Renal pelvis (tissue), 1 donor: ENCODE measurements at regions not wholly inside any gene's neighbourhood (a gene's known extent, or its start where the extent isn't known, plus 50 kb on each side); places are given as distances from the start of the nearest gene placed in this dataset.
"Not testable (repeated sequence)": the region's sequence is repeated elsewhere in the genome, so short reads cannot be mapped to it uniquely, and the experiment has no call there.

Experiments used
- DNase-seq: peaks from one replicate; pipeline ENCODE4 v3.0.0-alpha.2; 2013

GRCh38 chr11:42840860-42841259 is 470.9 kb upstream of the API5 start:
- DNase-seq = no peak

- peak; percentile 42 for DNase-seq
These were observed 470.2 kb upstream of the API5 start for GRCh38 chr11:42841556-42841955.

GRCh38 chr11:42849362-42849761 is 462.4 kb upstream of the API5 start:
- no peak for DNase-seq

- DNase-seq = no peak
These were observed 454.5 kb upstream of the API5 start for GRCh38 chr11:42857344-42857743.

- no peak for DNase-seq
These were observed 441.3 kb upstream of the API5 start for GRCh38 chr11:42870480-42870879.

- DNase-seq = not testable (repeated sequence)
These were observed 437.9 kb upstream of the API5 start for GRCh38 chr11:42873800-42874405.

GRCh38 chr11:42881335-42881734 is 430.5 kb upstream of the API5 start:
- not testable (repeated sequence) for DNase-seq

GRCh38 chr11:42890773-42891172 is 421.0 kb upstream of the API5 start:
- DNase-seq = peak; percentile 26

GRCh38 chr11:42901084-42901483 is 410.7 kb upstream of the API5 start:
- DNase-seq = no peak

GRCh38 chr11:42906226-42906625 is 405.6 kb upstream of the API5 start:
- no peak for DNase-seq

GRCh38 chr11:42913731-42914130 is 398.1 kb upstream of the API5 start:
- no peak for DNase-seq

GRCh38 chr11:42923651-42924050 is 388.1 kb upstream of the API5 start:
- DNase-seq = no peak

GRCh38 chr11:42925916-42926315 is 385.9 kb upstream of the API5 start:
- no peak for DNase-seq

GRCh38 chr11:42947405-42947804 is 364.4 kb upstream of the API5 start:
- DNase-seq = no peak

- DNase-seq = not testable (repeated sequence)
These were observed 361.9 kb upstream of the API5 start for GRCh38 chr11:42949738-42950376.

GRCh38 chr11:42951266-42951665 is 360.5 kb upstream of the API5 start:
- DNase-seq = no peak

GRCh38 chr11:42957831-42958230 is 354.0 kb upstream of the API5 start:
- no peak for DNase-seq

GRCh38 chr11:42958635-42959034 is 353.2 kb upstream of the API5 start:
- DNase-seq = no peak

- DNase-seq = no peak
These were observed 351.2 kb upstream of the API5 start for GRCh38 chr11:42960521-42961088.

- DNase-seq = no peak
These were observed 344.1 kb upstream of the API5 start for GRCh38 chr11:42967653-42968052.

- no peak for DNase-seq
These were observed 339.1 kb upstream of the API5 start for GRCh38 chr11:42972741-42973140.

- DNase-seq = peak; percentile 9
These were observed 337.2 kb upstream of the API5 start for GRCh38 chr11:42974510-42975179.

GRCh38 chr11:42975180-42975529 is 336.6 kb upstream of the API5 start:
- DNase-seq = no peak
